HFF-Myc (cell line): ENCODE measurements at regions not wholly inside any gene's neighbourhood (a gene's known extent, or its start where the extent isn't known, plus 50 kb on each side); places are given as distances from the start of the nearest gene placed in this dataset.

Source experiments
- DNase-seq: peaks from one replicate; pipeline ENCODE4 v3.0.0-alpha.2; 2011; ENCODE audit warnings: low read depth; ENCODE audit errors: extremely low read depth
- H3K4me3 ChIP-seq: replicated peaks from 2 replicates; pipeline ENCODE4 v1.5.1; 2011; ENCODE audit warnings: low read depth, mild to moderate bottlenecking, control low read depth, low read length
- TF ChIP-seq, protein P1 (sequence below): IDR thresholded peaks from 2 replicates; pipeline ENCODE4 v1.5.1; 2012; ENCODE audit warnings: mild to moderate bottlenecking, low read depth, low read length, control low read depth; ENCODE audit errors: missing control alignments

DNA sequence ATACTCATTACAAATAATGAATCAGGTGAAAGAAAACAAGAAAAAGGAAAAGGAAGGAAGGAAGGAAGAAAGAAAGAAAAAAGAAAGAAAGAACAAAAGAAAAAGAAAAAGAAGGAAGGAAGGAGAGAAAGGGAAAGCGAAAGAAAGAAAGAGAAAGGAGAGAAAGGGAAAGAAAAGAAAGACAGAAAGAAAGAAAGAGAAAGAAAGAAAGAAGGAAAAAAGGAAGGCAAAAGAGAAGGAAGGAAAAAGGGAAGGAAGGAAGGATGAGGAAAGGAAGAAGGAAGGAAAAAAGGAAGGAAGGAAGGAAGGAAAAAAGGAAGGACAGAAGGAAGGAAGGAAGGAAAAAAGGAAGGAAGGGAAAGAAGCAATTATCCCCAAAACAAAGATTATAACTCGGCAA, 1460.4 kb upstream of the PIK3C3 start:
- H3K4me3 ChIP-seq: no peak overlapping the region
- TF ChIP-seq, protein P1, sequence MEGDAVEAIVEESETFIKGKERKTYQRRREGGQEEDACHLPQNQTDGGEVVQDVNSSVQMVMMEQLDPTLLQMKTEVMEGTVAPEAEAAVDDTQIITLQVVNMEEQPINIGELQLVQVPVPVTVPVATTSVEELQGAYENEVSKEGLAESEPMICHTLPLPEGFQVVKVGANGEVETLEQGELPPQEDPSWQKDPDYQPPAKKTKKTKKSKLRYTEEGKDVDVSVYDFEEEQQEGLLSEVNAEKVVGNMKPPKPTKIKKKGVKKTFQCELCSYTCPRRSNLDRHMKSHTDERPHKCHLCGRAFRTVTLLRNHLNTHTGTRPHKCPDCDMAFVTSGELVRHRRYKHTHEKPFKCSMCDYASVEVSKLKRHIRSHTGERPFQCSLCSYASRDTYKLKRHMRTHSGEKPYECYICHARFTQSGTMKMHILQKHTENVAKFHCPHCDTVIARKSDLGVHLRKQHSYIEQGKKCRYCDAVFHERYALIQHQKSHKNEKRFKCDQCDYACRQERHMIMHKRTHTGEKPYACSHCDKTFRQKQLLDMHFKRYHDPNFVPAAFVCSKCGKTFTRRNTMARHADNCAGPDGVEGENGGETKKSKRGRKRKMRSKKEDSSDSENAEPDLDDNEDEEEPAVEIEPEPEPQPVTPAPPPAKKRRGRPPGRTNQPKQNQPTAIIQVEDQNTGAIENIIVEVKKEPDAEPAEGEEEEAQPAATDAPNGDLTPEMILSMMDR: no peak
- DNase-seq: no peak

DNA sequence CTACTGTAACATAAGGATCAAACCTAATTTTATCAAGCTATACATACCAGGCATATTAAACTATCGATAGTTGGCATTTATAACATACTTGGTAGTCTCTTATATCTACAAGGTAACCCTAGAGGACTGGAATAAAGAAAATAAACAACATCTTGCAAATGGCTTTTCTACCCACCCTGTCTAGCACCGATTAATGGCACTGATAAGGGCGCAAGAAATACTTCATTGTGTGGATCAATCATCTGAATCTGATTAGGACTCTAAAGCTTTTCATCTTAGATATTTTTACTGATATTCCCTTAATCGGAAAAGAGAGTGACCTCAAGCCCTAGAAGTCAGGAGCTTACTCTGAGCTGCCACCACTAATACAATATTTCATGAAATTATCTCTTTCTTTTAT, 1461.7 kb upstream of the PIK3C3 start:
- no peak overlapping the region for H3K4me3 ChIP-seq
- TF ChIP-seq, protein P1: no peak
- DNase-seq: no peak

DNA sequence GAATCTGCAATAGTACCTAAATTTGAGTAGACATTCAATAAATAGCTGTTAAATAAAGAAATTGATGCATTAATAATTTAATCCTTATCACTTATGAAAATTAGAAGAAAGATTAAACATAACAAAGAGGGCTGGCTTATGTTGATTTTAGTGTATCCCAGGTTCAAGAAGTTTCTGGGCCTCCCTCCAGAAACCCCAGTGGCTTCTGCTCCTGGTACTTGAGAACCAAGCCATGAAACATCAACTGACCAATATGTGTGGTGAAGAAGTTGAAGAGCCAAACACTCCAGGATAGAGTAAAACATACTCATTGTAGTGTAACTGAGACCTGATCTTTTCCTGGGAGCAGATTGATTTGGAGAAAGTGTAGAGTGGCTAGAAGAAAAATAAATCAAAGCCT, 1465.7 kb upstream of the PIK3C3 start:
- TF ChIP-seq, protein P1: no peak
- no peak for DNase-seq
- H3K4me3 ChIP-seq: no peak overlapping the region

DNA sequence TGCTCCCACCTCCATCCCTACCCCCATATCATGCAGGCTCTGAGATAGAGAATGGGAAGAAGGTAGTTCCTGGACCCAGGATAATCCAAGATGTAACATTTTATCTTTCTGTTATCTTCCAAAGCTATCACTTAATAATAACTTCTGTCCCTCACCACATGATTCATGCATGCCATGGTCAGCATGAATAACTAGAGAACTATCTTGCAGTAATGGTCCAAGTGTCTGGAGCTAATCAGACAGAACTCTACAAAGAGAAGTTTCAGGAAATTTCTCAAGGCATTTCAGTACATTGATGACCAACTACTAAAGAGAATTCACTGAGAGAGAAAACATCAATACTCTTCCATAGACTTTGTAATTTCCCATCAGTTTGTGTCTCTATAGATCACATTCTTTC, 1469.7 kb upstream of the PIK3C3 start:
- no peak overlapping the region for H3K4me3 ChIP-seq
- DNase-seq: no peak
- TF ChIP-seq, protein P1: no peak

DNA sequence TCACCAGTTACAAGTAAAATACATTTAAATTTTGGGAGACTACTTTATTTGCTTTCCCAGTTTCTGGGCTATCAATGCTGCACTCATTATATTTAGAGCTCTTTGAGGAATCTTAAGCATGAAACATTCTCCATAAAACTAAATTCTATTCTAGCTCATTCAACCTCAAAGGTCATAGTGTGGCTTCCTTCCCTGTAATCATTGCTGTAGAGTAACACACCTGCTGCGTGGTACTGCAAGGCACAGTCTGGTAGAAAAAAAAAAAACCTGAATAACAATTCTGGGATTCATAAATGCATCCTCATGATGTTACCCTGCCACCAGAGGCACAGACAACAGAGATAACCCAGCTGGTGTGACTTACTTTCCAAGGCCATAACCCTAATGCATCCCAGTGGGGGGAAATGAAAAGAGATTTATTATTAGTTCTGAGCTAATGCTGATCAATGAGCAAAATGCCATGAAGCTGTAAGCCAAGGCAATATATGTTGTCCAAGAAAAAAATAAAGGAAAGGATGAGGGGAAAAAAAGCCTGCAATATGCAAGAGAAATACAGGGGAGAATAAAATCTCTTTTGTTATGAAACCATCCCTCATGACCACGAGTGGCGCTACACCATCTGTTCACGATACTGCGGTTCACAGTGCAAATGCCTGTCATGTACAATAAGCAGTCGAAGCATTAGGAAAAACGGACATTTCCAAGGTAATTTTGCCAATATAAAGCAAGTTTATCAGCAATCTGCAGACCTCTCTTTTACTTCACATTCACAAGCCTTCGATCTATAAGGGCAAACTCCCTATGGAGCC, 1481.6 kb upstream of the PIK3C3 start:
- TF ChIP-seq, protein P1: no peak
- H3K4me3 ChIP-seq: no peak overlapping the region
- DNase-seq: no peak

DNA sequence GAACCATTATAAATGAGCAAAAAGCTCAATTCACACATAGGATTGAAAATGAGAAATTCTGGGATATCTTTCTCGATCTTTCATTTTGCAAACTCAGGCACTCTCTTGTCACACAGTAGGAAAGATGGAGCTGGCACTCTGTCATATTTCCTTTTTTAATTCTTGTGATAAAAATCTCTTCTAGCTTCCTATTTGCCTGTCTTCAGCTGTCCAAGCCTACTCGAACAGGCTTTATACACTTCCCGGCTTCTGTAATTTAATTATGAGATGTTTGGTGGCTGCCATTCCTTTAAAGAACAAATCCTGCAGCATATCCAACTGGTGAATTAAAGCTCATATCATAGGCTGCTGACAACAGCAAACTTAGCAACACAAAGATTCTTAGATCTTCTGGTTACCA, 1484.3 kb upstream of the PIK3C3 start:
- H3K4me3 ChIP-seq: no peak overlapping the region
- DNase-seq: no peak
- TF ChIP-seq, protein P1: no peak

DNA sequence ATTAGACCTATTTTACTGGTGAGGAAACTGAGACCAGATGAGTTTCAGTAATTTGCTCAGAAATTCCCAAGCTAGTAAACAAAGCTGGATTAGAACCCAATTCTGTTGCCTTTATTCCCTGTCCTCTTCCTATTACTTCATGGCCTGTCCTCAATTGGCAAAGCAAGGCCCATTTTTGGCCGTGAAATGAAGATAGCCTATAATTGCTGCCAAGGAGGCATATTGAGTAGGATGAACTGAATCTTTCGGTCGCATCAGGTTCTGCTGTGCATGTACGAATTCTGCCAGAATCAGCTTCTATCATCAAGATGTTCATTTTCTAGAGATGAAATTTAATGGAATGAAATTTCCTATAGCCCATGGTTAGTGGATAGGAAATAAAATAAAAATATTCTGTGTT, 1485.2 kb upstream of the PIK3C3 start:
- DNase-seq: no peak
- no peak overlapping the region for H3K4me3 ChIP-seq
- TF ChIP-seq, protein P1: no peak
